ENCODE measurements at regions not wholly inside any gene's neighbourhood (a gene's known extent, or its start where the extent isn't known, plus 50 kb on each side); places are given as distances from the start of the nearest gene placed in this dataset.

GRCh38 chr6:159104163-159104925 lies 59.6 kb upstream of the TAGAP start:
- DNase-seq (ENCODE audit: low read depth, low spot score) (peak; percentile 48), ATAC-seq (peak; percentile 94)
- Histone ChIP-seq H3K4me1 (ENCODE audit: control insufficient read depth, insufficient read depth, low read length) (0 out of 2 replicates have a peak, but pooled peaks cover 4% of the 10 kb centered on the region), H3K9me3 (ENCODE audit: control insufficient read depth, insufficient read depth, low read depth, low read length) (no peaks in the 10 kb centered on the region), H3K27me3 (ENCODE audit: control insufficient read depth, insufficient read depth, low read length) (0 out of 2 replicates have a peak, but pooled peaks cover 2% of the 10 kb centered on the region), H3K27ac (ENCODE audit: low read length) (no peak overlapping the region), H3K36me3 (ENCODE audit: control insufficient read depth, insufficient read depth, low read length) (no peaks in the 10 kb centered on the region), H3K4me3 (ENCODE audit: low read depth in 2 of 2, low read length in 2 of 2) (no peak overlapping the region)
- no TSS peak for BruUV-seq (replicated peaks)
- ChIA-PET CTCF (interaction anchor here (0.5 to 1.7 kb wide), 15 partner anchors 9 to 675 kb away, joined by 3 to 11 read pairs (median 5); partner anchors contain the start of gene TAGAP), POLR2A (interaction anchor here (0.7 kb wide), 1 partner anchor 120 kb away, joined by 3 read pairs; no protein-coding TSS in a partner anchor)
- in situ Hi-C loops (cut with HindIII; ENCODE audit: low pct_unique_long_range_greater_than_20kb, low sequenced_read_pairs), result no loop called here
- intact Hi-C loops (cut with micrococcal nuclease; ENCODE audit: unreplicated experiment), result loop anchor here (2.0 to 5.0 kb wide), 2 partner anchors 62 to 97 kb away; no protein-coding TSS in a partner anchor
- TF ChIP-seq TCF7L2 (IDR thresholded peaks at IDR 0.05; ENCODE audit: low read depth, low read length), result no peak
- TF ChIP-seq CTCF (IDR thresholded peaks at IDR 0.05), result peak; percentile 96

GRCh38 chr6:159103396-159104162 lies 58.8 kb upstream of the TAGAP start:
- no peaks in the 10 kb centered on the region for H3K9me3 ChIP-seq (ENCODE audit: control insufficient read depth, insufficient read depth, low read depth, low read length)
- H3K27ac ChIP-seq (ENCODE audit: low read length), result no peak overlapping the region
- ChIA-PET CTCF (interaction anchor here (0.7 to 1.7 kb wide), 5 partner anchors 36 to 95 kb away, joined by 3 to 11 read pairs (median 5); partner anchors contain the start of gene TAGAP), POLR2A (no interaction called here)
- peak; percentile 12; the same call in 1 of the 2 replicates for ATAC-seq
- TF ChIP-seq POLR2AphosphoS5 (IDR thresholded peaks at IDR 0.05; ENCODE audit: low read depth, low read length) (no peak), REST (IDR thresholded peaks at IDR 0.05; ENCODE audit: insufficient read depth in 1 of 2, low read depth in 2 of 2, low read length in 1 of 2) (no peak), TCF7L2 (IDR thresholded peaks at IDR 0.05; ENCODE audit: low read depth, low read length) (no peak), CTCF (IDR thresholded peaks at IDR 0.05) (no peak), SIN3A (IDR thresholded peaks at IDR 0.05; ENCODE audit: borderline replicate concordance, insufficient read depth, low read depth, low read length) (no peak)
- 0 out of 2 replicates have a peak, but pooled peaks cover 4% of the 10 kb centered on the region for H3K4me1 ChIP-seq (ENCODE audit: control insufficient read depth, insufficient read depth, low read length)
- DNase-seq (ENCODE audit: low read depth, low spot score), result no peak
- H3K27me3 ChIP-seq (ENCODE audit: control insufficient read depth, insufficient read depth, low read length), result 0 out of 2 replicates have a peak, but pooled peaks cover 2% of the 10 kb centered on the region
- in situ Hi-C loops (cut with HindIII; ENCODE audit: low pct_unique_long_range_greater_than_20kb, low sequenced_read_pairs), result no loop called here
- BruUV-seq (replicated peaks), result no TSS peak
- H3K36me3 ChIP-seq (ENCODE audit: control insufficient read depth, insufficient read depth, low read length), result no peaks in the 10 kb centered on the region
- intact Hi-C loops (cut with micrococcal nuclease; ENCODE audit: unreplicated experiment), result loop anchor here (2.0 to 5.0 kb wide), 2 partner anchors 61 to 96 kb away; no protein-coding TSS in a partner anchor
- no peak overlapping the region for H3K4me3 ChIP-seq (ENCODE audit: low read depth in 2 of 2, low read length in 2 of 2)
